Panc1 (cell line): ENCODE measurements at regions not wholly inside any gene's neighbourhood (a gene's known extent, or its start where the extent isn't known, plus 50 kb on each side); places are given as distances from the start of the nearest gene placed in this dataset.

Experiments
- ATAC-seq: fragments of 200-7000 bp; cut with Tn5 transposase; 2 replicates; pipeline ENCODE4 v1.9.1; 2020; ENCODE audit warnings: mild to moderate bottlenecking, moderate library complexity
- BruUV-seq: library from RNA; stranded (reverse); fragments of 400-500 nt; replicated peaks from 2 replicates; lab custom pipeline; 2021; lab: Mats Ljungman, UMichigan
- CTCF ChIA-PET: fragments of 300-600 bp; sonication (Branson Sonifier 250); formaldehyde crosslinking; loops from one replicate; lab custom pipeline; 2022; ENCODE audit warnings: antibody characterized with exemption; lab: Charles Lee
- POLR2A ChIA-PET: fragments of 300-600 bp; sonication (Branson Sonifier 250); formaldehyde crosslinking; loops from one replicate; lab custom pipeline; 2022; ENCODE audit warnings: antibody characterized with exemption; lab: Charles Lee
- DNase-seq: peaks from one replicate; pipeline ENCODE4 v3.0.0-alpha.2; 2010; ENCODE audit warnings: low read depth, low spot score
- H3K27ac ChIP-seq: 2 replicates; pipeline ENCODE4 v1.5.1; 2011; ENCODE audit warnings: mild to moderate bottlenecking, low read length, inconsistent platforms
- H3K27me3 ChIP-seq: fragments of 200-500 bp; sonication (Bioruptor generic); 2 replicates; pipeline ENCODE4 v1.6.0; 2014; ENCODE audit warnings: low read length, inconsistent platforms; ENCODE audit not compliant: control insufficient read depth, insufficient read depth
- H3K36me3 ChIP-seq: fragments of 200-500 bp; sonication (Bioruptor generic); 2 replicates; pipeline ENCODE4 v1.5.1; 2014; ENCODE audit warnings: inconsistent platforms, mild to moderate bottlenecking, low read length, moderate library complexity; ENCODE audit not compliant: control insufficient read depth, insufficient read depth
- H3K4me1 ChIP-seq: 2 replicates; pipeline ENCODE4 v1.5.1; 2011; ENCODE audit warnings: inconsistent platforms, mild to moderate bottlenecking, low read length, moderate library complexity; ENCODE audit not compliant: control insufficient read depth, insufficient read depth
- H3K4me3 ChIP-seq, 2 experiments: 2 replicates each; pipeline ENCODE4 v1.5.1; 2011 to 2012; ENCODE audit warnings: low read depth in 2 of 2, low read length in 2 of 2, mild to moderate bottlenecking in 2 of 2, inconsistent platforms in 1 of 2, moderate library complexity in 1 of 2
- H3K9me3 ChIP-seq: fragments of 200-500 bp; sonication (Bioruptor generic); 2 replicates; pipeline ENCODE4 v1.5.1; 2014; ENCODE audit warnings: low read depth, mild to moderate bottlenecking, inconsistent platforms, low read length, moderate library complexity; ENCODE audit not compliant: control insufficient read depth, insufficient read depth
- POLR2AphosphoS5 ChIP-seq: IDR thresholded peaks from 2 replicates; pipeline ENCODE4 v1.6.1; 2012; ENCODE audit warnings: mild to moderate bottlenecking, low read depth, low read length, moderate library complexity
- SIN3A ChIP-seq: IDR thresholded peaks from 2 replicates; pipeline ENCODE4 v1.6.1; 2012; ENCODE audit warnings: low read depth, mild to moderate bottlenecking, low read length, moderate library complexity, borderline replicate concordance; ENCODE audit not compliant: insufficient read depth
- TCF7L2 ChIP-seq: IDR thresholded peaks from 2 replicates; pipeline ENCODE4 v1.6.1; 2011; ENCODE audit warnings: mild to moderate bottlenecking, low read depth, low read length, inconsistent platforms
- in situ Hi-C: cut with HindIII; loops from 2 replicates; pipeline ENCODE4 v1.10.0; 2016; ENCODE audit warnings: low sequenced_read_pairs, low pct_unique_long_range_greater_than_20kb
- intact Hi-C: fragments of 100-400 bp; cut with micrococcal nuclease; formaldehyde crosslinking; loops from one replicate; pipeline ENCODE4 v1.10.0; 2022; ENCODE audit not compliant: unreplicated experiment
- TF ChIP-seq, protein P1 (sequence below), 2 experiments: IDR thresholded peaks; 2 replicates each; pipeline ENCODE4 v1.6.1; 2011 to 2012; ENCODE audit warnings: low read depth in 2 of 2, control low read depth in 1 of 2, low read length in 1 of 2, mild to moderate bottlenecking in 1 of 2, moderate library complexity in 1 of 2; ENCODE audit not compliant: insufficient read depth in 1 of 2
- TF ChIP-seq, protein P2 (sequence below): fragments of 450-650 bp; IDR thresholded peaks from 2 replicates; pipeline ENCODE4 v1.5.1; 2017; ENCODE audit warnings: mild to moderate bottlenecking

GRCh38 chr1:83741348-83741747, 257.6 kb downstream of the TTLL7 start:
- Histone ChIP-seq H3K9me3 (no peaks in the 10 kb centered on the region), H3K36me3 (no peaks in the 10 kb centered on the region), H3K27ac (no peak overlapping the region), H3K27me3 (peaks cover 8% of the 10 kb centered on the region; the same call in 1 of the 2 replicates), H3K4me1 (no peaks in the 10 kb centered on the region), H3K4me3 (no peak overlapping the region)
- ChIA-PET POLR2A (interaction anchor here (0.6 kb wide), 1 partner anchor 23 kb away, joined by 3 read pairs; no protein-coding TSS in a partner anchor), CTCF (no interaction called here)
- DNase-seq (no peak), ATAC-seq (no peak)
- intact Hi-C loops = no loop called here
- no TSS peak for BruUV-seq
- TF ChIP-seq, protein P1, sequence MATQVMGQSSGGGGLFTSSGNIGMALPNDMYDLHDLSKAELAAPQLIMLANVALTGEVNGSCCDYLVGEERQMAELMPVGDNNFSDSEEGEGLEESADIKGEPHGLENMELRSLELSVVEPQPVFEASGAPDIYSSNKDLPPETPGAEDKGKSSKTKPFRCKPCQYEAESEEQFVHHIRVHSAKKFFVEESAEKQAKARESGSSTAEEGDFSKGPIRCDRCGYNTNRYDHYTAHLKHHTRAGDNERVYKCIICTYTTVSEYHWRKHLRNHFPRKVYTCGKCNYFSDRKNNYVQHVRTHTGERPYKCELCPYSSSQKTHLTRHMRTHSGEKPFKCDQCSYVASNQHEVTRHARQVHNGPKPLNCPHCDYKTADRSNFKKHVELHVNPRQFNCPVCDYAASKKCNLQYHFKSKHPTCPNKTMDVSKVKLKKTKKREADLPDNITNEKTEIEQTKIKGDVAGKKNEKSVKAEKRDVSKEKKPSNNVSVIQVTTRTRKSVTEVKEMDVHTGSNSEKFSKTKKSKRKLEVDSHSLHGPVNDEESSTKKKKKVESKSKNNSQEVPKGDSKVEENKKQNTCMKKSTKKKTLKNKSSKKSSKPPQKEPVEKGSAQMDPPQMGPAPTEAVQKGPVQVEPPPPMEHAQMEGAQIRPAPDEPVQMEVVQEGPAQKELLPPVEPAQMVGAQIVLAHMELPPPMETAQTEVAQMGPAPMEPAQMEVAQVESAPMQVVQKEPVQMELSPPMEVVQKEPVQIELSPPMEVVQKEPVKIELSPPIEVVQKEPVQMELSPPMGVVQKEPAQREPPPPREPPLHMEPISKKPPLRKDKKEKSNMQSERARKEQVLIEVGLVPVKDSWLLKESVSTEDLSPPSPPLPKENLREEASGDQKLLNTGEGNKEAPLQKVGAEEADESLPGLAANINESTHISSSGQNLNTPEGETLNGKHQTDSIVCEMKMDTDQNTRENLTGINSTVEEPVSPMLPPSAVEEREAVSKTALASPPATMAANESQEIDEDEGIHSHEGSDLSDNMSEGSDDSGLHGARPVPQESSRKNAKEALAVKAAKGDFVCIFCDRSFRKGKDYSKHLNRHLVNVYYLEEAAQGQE (IDR thresholded peaks at IDR 0.05; ENCODE audit: insufficient read depth in 1 of 2, low read depth in 2 of 2, low read length in 1 of 2) = no peak
- no peak for TF ChIP-seq SIN3A
- TF ChIP-seq POLR2AphosphoS5 = no peak
- TF ChIP-seq, protein P2, sequence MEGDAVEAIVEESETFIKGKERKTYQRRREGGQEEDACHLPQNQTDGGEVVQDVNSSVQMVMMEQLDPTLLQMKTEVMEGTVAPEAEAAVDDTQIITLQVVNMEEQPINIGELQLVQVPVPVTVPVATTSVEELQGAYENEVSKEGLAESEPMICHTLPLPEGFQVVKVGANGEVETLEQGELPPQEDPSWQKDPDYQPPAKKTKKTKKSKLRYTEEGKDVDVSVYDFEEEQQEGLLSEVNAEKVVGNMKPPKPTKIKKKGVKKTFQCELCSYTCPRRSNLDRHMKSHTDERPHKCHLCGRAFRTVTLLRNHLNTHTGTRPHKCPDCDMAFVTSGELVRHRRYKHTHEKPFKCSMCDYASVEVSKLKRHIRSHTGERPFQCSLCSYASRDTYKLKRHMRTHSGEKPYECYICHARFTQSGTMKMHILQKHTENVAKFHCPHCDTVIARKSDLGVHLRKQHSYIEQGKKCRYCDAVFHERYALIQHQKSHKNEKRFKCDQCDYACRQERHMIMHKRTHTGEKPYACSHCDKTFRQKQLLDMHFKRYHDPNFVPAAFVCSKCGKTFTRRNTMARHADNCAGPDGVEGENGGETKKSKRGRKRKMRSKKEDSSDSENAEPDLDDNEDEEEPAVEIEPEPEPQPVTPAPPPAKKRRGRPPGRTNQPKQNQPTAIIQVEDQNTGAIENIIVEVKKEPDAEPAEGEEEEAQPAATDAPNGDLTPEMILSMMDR = no peak
- no peak for TF ChIP-seq TCF7L2
- in situ Hi-C loops = no loop called here

- in situ Hi-C loops (no loop called here), intact Hi-C loops (no loop called here)
- no peaks in the 10 kb centered on the region for H3K4me1 ChIP-seq
- no peak overlapping the region for H3K27ac ChIP-seq
- CTCF ChIA-PET = no interaction called here
- no peaks in the 10 kb centered on the region for H3K9me3 ChIP-seq
- TF ChIP-seq TCF7L2 (no peak), POLR2AphosphoS5 (no peak), SIN3A (no peak)
- TF ChIP-seq, protein P1 (IDR thresholded peaks at IDR 0.05; ENCODE audit: insufficient read depth in 1 of 2, low read depth in 2 of 2, low read length in 1 of 2) = no peak
- TF ChIP-seq, protein P2 = no peak
- no peak overlapping the region for H3K4me3 ChIP-seq
- no peaks in the 10 kb centered on the region for H3K36me3 ChIP-seq
- POLR2A ChIA-PET = no interaction called here
- DNase-seq (no peak), ATAC-seq (no peak)
- BruUV-seq = no TSS peak
- peaks cover 8% of the 10 kb centered on the region; the same call in 1 of the 2 replicates for H3K27me3 ChIP-seq
Observed at GRCh38 chr1:83735526-83735925, 263.4 kb downstream of the TTLL7 start.
